Fibroblast of skin of right biceps (primary cell): ENCODE measurements at regions not wholly inside any gene's neighbourhood (a gene's known extent, or its start where the extent isn't known, plus 50 kb on each side); places are given as distances from the start of the nearest gene placed in this dataset.
A peak's percentile ranks its signal among the peaks of the same experiment; 100 is the strongest.
"Not testable (repeated sequence)": the region's sequence is repeated elsewhere in the genome, so short reads cannot be mapped to it uniquely, and the experiment has no call there.

ENCODE experiments used
- DNase-seq: peaks from one replicate; pipeline ENCODE4 v3.0.0-alpha.2; 2013

- DNase-seq = no peak
These were observed 512.6 kb downstream of the PLOD2 start for GRCh38 chr3:145648396-145648795.

- no peak for DNase-seq
These were observed 511.6 kb downstream of the PLOD2 start for GRCh38 chr3:145649368-145649887.

GRCh38 chr3:145650170-145650569 lies 510.8 kb downstream of the PLOD2 start:
- DNase-seq = no peak

- DNase-seq = no peak
These were observed 489.9 kb downstream of the PLOD2 start for GRCh38 chr3:145671121-145671520.

- no peak for DNase-seq
These were observed 487.1 kb downstream of the PLOD2 start for GRCh38 chr3:145673838-145674237.

- peak; percentile 27 for DNase-seq
These were observed 482.6 kb downstream of the PLOD2 start for GRCh38 chr3:145678401-145678800.

GRCh38 chr3:145681181-145681580 lies 479.8 kb downstream of the PLOD2 start:
- no peak for DNase-seq

GRCh38 chr3:145687978-145688377 lies 473.0 kb downstream of the PLOD2 start:
- not testable (repeated sequence) for DNase-seq

GRCh38 chr3:145692751-145693150 lies 468.2 kb downstream of the PLOD2 start:
- no peak for DNase-seq

GRCh38 chr3:145696011-145696410 lies 465.0 kb downstream of the PLOD2 start:
- no peak for DNase-seq

- no peak for DNase-seq
These were observed 462.7 kb downstream of the PLOD2 start for GRCh38 chr3:145698250-145698649.

GRCh38 chr3:145698749-145699148 lies 462.2 kb downstream of the PLOD2 start:
- DNase-seq = no peak

- peak; percentile 47 for DNase-seq
These were observed 457.0 kb downstream of the PLOD2 start for GRCh38 chr3:145704020-145704419.

- DNase-seq = not testable (repeated sequence)
These were observed 451.2 kb downstream of the PLOD2 start for GRCh38 chr3:145709779-145710178.

GRCh38 chr3:145716519-145716918 lies 444.5 kb downstream of the PLOD2 start:
- peak; percentile 79 for DNase-seq

- DNase-seq = no peak
These were observed 441.9 kb downstream of the PLOD2 start for GRCh38 chr3:145719114-145719513.

GRCh38 chr3:145721273-145721805 lies 439.6 kb downstream of the PLOD2 start:
- no peak for DNase-seq

- no peak for DNase-seq
These were observed 439.2 kb downstream of the PLOD2 start for GRCh38 chr3:145721815-145722214.

GRCh38 chr3:145727476-145727875 lies 433.5 kb downstream of the PLOD2 start:
- DNase-seq = no peak

GRCh38 chr3:145735631-145736030 lies 425.4 kb downstream of the PLOD2 start:
- DNase-seq = no peak

GRCh38 chr3:145737952-145738351 lies 423.0 kb downstream of the PLOD2 start:
- no peak for DNase-seq

- peak; percentile 51 for DNase-seq
These were observed 421.1 kb downstream of the PLOD2 start for GRCh38 chr3:145739926-145740325.

GRCh38 chr3:145750657-145751056 lies 410.3 kb downstream of the PLOD2 start:
- DNase-seq = no peak

- no peak for DNase-seq
These were observed 408.4 kb downstream of the PLOD2 start for GRCh38 chr3:145752576-145752975.

GRCh38 chr3:145754605-145755289 lies 406.2 kb downstream of the PLOD2 start:
- DNase-seq = no peak
